PC-3 (cell line): ENCODE measurements at regions not wholly inside any gene's neighbourhood (a gene's known extent, or its start where the extent isn't known, plus 50 kb on each side); places are given as distances from the start of the nearest gene placed in this dataset.

ENCODE experiments used
- EZH2 ChIP-seq: fragments of 300-600 bp; sonication (generic); IDR thresholded peaks from one replicate; pipeline ENCODE4 v1.6.1; 2017; ENCODE audit warnings: antibody characterized with exemption, mild to moderate bottlenecking, low read length; ENCODE audit not compliant: unreplicated experiment
- TF ChIP-seq, protein P1 (sequence below): fragments of 300-600 bp; sonication (generic); conservative IDR thresholded peaks from 2 replicates; pipeline ENCODE4 v1.5.1; 2017; ENCODE audit warnings: antibody characterized with exemption, low read depth, mild to moderate bottlenecking, low read length

DNA sequence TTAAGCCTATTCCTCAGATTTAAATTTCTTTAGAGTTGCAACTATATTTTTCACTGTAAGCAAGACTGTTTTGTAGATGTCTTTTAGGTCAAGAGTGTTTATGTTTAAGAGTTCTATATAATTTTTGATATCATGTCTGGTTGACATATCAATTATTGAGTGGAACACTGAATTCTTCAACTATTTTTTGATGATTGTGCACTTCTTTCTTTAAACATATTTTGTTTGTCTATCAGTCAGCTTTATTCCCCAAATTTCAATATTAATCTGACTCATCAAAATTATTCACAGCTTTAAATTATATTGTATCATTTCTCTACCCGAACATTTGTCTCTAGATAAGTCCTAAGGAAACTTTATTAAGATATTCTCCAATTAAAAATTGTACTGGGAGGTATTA, 933.6 kb upstream of the ROBO1 start:
- TF ChIP-seq, protein P1, sequence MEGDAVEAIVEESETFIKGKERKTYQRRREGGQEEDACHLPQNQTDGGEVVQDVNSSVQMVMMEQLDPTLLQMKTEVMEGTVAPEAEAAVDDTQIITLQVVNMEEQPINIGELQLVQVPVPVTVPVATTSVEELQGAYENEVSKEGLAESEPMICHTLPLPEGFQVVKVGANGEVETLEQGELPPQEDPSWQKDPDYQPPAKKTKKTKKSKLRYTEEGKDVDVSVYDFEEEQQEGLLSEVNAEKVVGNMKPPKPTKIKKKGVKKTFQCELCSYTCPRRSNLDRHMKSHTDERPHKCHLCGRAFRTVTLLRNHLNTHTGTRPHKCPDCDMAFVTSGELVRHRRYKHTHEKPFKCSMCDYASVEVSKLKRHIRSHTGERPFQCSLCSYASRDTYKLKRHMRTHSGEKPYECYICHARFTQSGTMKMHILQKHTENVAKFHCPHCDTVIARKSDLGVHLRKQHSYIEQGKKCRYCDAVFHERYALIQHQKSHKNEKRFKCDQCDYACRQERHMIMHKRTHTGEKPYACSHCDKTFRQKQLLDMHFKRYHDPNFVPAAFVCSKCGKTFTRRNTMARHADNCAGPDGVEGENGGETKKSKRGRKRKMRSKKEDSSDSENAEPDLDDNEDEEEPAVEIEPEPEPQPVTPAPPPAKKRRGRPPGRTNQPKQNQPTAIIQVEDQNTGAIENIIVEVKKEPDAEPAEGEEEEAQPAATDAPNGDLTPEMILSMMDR, result no peak
- no peak for TF ChIP-seq EZH2
